Thyroid gland (tissue), 4 donors: ENCODE measurements at regions not wholly inside any gene's neighbourhood (a gene's known extent, or its start where the extent isn't known, plus 50 kb on each side); places are given as distances from the start of the nearest gene placed in this dataset.

Source experiments
- DNase-seq, 2 donors: peaks; one replicate each; pipeline ENCODE4 v3.0.0-alpha.2; 2019
- H3K27ac ChIP-seq, 3 donors: fragments of 200-600 bp; sonication (generic); 1 replicate in 2 of 3; 2 replicates in 1 of 3; pipeline ENCODE4 v1.5.1; 2016 to 2019; ENCODE audit warnings: mild to moderate bottlenecking in 1 of 3, moderate library complexity in 1 of 3
- H3K27me3 ChIP-seq: fragments of 200-600 bp; sonication (generic); one replicate; pipeline ENCODE4 v1.5.1; 2019
- H3K36me3 ChIP-seq, 2 donors: fragments of 200-600 bp; sonication (generic); one replicate each; pipeline ENCODE4 v1.5.1; 2016 to 2019
- H3K4me1 ChIP-seq, 2 donors: fragments of 200-600 bp; sonication (generic); one replicate each; pipeline ENCODE4 v1.5.1; 2017 to 2019
- H3K4me3 ChIP-seq, 3 donors: fragments of 200-600 bp; sonication (generic); replicated peaks in 1 of 3; 1 replicate in 2 of 3; 2 replicates in 1 of 3; pipeline ENCODE4 v1.5.1; 2016; ENCODE audit warnings: mild to moderate bottlenecking in 1 of 3
- H3K9me3 ChIP-seq: fragments of 200-600 bp; sonication (generic); one replicate; pipeline ENCODE4 v1.5.1; 2017
- CTCF ChIP-seq, 6 experiments: fragments of 200-600 bp in 3 of 6; fragments of 450-650 bp in 3 of 6; sonication (generic) in 3 of 6; IDR thresholded peaks; one replicate each; pipeline ENCODE4 v1.5.1; 2016 to 2019; ENCODE audit warnings: antibody characterized with exemption in 6 of 6, mild to moderate bottlenecking in 2 of 6, inconsistent platforms in 1 of 6, moderate library complexity in 1 of 6
- POLR2A ChIP-seq, 2 donors: fragments of 450-650 bp; IDR thresholded peaks; one replicate each; pipeline ENCODE4 v1.6.1; 2017; ENCODE audit warnings: antibody characterized with exemption in 2 of 2, mild to moderate bottlenecking in 2 of 2, moderate library complexity in 1 of 2
- WGBS, 2 donors: methylation state at CpG; one replicate each; pipeline ENCODE4 v1.1.5; 2017; 5-methylcytosine and 5-hydroxymethylcytosine counted together
- intact Hi-C: fragments of 100-400 bp; cut with DNase I; formaldehyde crosslinking; loops from one replicate; pipeline ENCODE4 v1.15.1; 2023

DNA sequence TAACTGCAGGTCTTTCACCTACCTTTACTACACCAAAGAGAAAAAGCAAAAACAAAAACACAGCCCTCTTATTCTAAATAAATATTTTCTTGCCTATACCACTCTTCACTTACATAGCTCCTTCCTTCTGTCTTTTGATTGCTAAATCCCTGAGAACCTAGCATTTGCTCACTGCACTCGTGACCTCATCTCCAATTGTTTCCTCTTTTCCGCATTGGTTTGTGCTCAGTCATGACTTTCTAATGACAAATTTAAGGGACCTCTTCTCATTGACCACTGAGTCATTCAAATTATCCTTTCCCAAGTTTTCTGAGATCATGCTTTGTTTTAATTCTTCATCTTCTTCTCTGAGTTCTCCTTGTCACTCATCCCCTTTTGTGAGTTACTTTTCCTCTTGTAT lies 1697.1 kb downstream of the STIM2 start:
- no peak for DNase-seq
- Histone ChIP-seq H3K4me1 (no peaks in the 10 kb centered on the region), H3K9me3 (no peaks in the 10 kb centered on the region), H3K4me3 (no peak overlapping the region), H3K27ac (no peak overlapping the region), H3K36me3 (no peaks in the 10 kb centered on the region), H3K27me3 (no peaks in the 10 kb centered on the region)
- 73 to 74% methylated on average over 2 of the region's 2 CpGs for WGBS, 2 donors
- intact Hi-C loops, result no loop called here
- TF ChIP-seq CTCF (IDR thresholded peaks at IDR 0.05) (no peak), POLR2A (IDR thresholded peaks at IDR 0.05) (no peak)

DNA sequence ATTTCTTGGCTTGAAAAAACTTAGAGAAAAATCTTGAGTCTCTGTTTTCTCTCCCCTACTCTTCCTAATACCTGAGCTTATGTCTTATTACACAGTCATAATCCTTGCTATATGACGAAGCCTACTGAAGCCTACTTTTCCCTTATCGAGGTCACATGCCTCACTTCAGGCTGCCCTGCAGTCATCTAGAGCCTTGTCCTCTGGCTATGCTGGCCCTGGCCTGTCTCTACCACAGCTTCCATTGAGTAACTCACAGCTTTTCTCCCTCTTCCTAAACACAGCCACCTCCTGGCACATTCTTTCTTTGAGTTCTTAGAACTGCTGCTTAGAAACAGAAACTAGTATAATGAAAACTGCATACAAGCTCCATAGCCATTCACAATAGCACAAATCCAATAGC lies 1698.3 kb downstream of the STIM2 start:
- TF ChIP-seq CTCF (IDR thresholded peaks at IDR 0.05) (no peak), POLR2A (IDR thresholded peaks at IDR 0.05) (no peak)
- Histone ChIP-seq H3K27me3 (no peaks in the 10 kb centered on the region), H3K36me3 (no peaks in the 10 kb centered on the region), H3K27ac (no peak overlapping the region), H3K4me1 (no peaks in the 10 kb centered on the region), H3K4me3 (no peak overlapping the region), H3K9me3 (no peaks in the 10 kb centered on the region)
- intact Hi-C loops, result no loop called here
- WGBS, 2 donors, result 87 to 89% methylated on average over 2 of the region's 2 CpGs
- DNase-seq, result no peak

DNA sequence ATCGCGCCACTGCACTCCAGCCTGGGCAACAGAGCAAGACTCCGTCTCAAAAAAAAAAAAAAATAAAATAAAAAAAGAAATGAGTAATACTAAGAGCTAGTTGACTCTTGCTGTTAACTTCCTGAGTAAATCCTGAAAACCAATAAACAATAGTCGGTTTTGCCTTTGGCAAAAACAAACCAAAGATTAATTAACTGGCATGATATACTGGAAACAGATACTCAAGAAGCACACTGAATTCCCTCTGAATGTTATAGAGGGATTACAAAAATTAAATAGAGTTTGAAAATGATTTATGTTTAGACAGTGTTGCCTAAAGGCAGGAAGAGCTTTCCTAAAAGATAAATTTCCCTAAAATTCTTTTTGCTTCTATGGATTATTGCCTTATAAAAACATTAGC lies 1702.3 kb downstream of the STIM2 start:
- no peak for DNase-seq
- H3K9me3 ChIP-seq, result no peaks in the 10 kb centered on the region
- H3K27ac ChIP-seq, result no peak overlapping the region
- no peaks in the 10 kb centered on the region for H3K36me3 ChIP-seq
- TF ChIP-seq POLR2A (IDR thresholded peaks at IDR 0.05) (no peak), CTCF (IDR thresholded peaks at IDR 0.05) (no peak)
- no peaks in the 10 kb centered on the region for H3K27me3 ChIP-seq
- WGBS, 2 donors, result 48 to 89% methylated on average over 1 to 4 of the region's 4 CpGs
- intact Hi-C loops, result no loop called here
- no peaks in the 10 kb centered on the region for H3K4me1 ChIP-seq
- H3K4me3 ChIP-seq, result no peak overlapping the region

DNA sequence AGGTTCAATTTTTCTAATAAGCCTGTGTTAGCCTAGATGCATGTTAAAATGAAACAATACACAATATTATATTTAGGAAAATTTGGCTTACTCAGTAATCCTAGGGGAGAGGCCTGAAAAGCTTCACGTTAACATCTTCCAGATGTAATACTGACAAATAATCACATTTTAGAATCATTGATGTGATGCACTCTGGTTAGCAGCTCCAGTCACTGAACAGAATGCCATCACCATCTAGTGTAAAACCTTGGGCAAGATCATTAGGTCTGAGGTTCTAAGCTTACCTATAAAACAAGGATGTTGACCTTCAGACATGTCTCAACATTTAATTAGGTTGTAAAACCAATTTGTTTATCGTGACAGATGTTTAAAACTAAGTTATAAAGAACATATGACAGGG lies 1704.8 kb downstream of the STIM2 start:
- DNase-seq, result no peak
- 65 to 71% methylated on average over 2 of the region's 2 CpGs for WGBS, 2 donors
- no peaks in the 10 kb centered on the region for H3K27me3 ChIP-seq
- no peak overlapping the region for H3K27ac ChIP-seq
- H3K36me3 ChIP-seq, result no peaks in the 10 kb centered on the region
- no peaks in the 10 kb centered on the region for H3K9me3 ChIP-seq
- H3K4me3 ChIP-seq, result no peak overlapping the region
- TF ChIP-seq POLR2A (IDR thresholded peaks at IDR 0.05), result no peak
- TF ChIP-seq CTCF (IDR thresholded peaks at IDR 0.05), result no peak
- no peaks in the 10 kb centered on the region for H3K4me1 ChIP-seq
- intact Hi-C loops, result no loop called here

- 85 to 87% methylated on average over 2 of the region's 2 CpGs for WGBS, 2 donors
- no peak for DNase-seq
- Histone ChIP-seq H3K36me3 (no peaks in the 10 kb centered on the region), H3K9me3 (no peaks in the 10 kb centered on the region), H3K27ac (no peak overlapping the region), H3K4me3 (no peak overlapping the region), H3K4me1 (no peaks in the 10 kb centered on the region), H3K27me3 (no peaks in the 10 kb centered on the region)
- TF ChIP-seq POLR2A (IDR thresholded peaks at IDR 0.05) (no peak), CTCF (IDR thresholded peaks at IDR 0.05) (no peak)
- intact Hi-C loops, result no loop called here
Measured at GRCh38 chr4:28600958-28601357, 1740.3 kb downstream of the STIM2 start.
